HG02885 (cell line): ENCODE measurements at regions not wholly inside any gene's neighbourhood (a gene's known extent, or its start where the extent isn't known, plus 50 kb on each side); places are given as distances from the start of the nearest gene placed in this dataset.

Experiments
- ATAC-seq: cut with Tn5 transposase; IDR thresholded peaks from one replicate; pipeline ENCODE4 v1.9.1; 2021; ENCODE audit warnings: mild to moderate bottlenecking; ENCODE audit not compliant: unreplicated experiment, poor library complexity

GRCh38 chr7:46949270-46949931 lies 632.5 kb downstream of the TNS3 start:
- no peak for ATAC-seq

- ATAC-seq: no peak
Observed at GRCh38 chr7:46948716-46949115, 633.2 kb downstream of the TNS3 start.

- ATAC-seq: no peak
Observed at GRCh38 chr7:46945328-46945727, 636.6 kb downstream of the TNS3 start.

- no peak for ATAC-seq
Observed at GRCh38 chr7:46943996-46944395, 637.9 kb downstream of the TNS3 start.

- ATAC-seq: no peak
Observed at GRCh38 chr7:46942574-46942973, 639.3 kb downstream of the TNS3 start.

GRCh38 chr7:46940178-46940577 lies 641.7 kb downstream of the TNS3 start:
- no peak for ATAC-seq

- ATAC-seq: no peak
Observed at GRCh38 chr7:46939558-46939957, 642.4 kb downstream of the TNS3 start.

- ATAC-seq: no peak
Observed at GRCh38 chr7:46939089-46939488, 642.8 kb downstream of the TNS3 start.

GRCh38 chr7:46937826-46938225 lies 644.1 kb downstream of the TNS3 start:
- no peak for ATAC-seq

GRCh38 chr7:46934198-46934825 lies 647.6 kb downstream of the TNS3 start:
- ATAC-seq: no peak

- no peak for ATAC-seq
Observed at GRCh38 chr7:46933596-46933995, 648.3 kb downstream of the TNS3 start.

GRCh38 chr7:46932676-46933424 lies 649.1 kb downstream of the TNS3 start:
- no peak for ATAC-seq

- no peak for ATAC-seq
Observed at GRCh38 chr7:46932306-46932675, 649.6 kb downstream of the TNS3 start.

GRCh38 chr7:46930366-46930765 lies 651.5 kb downstream of the TNS3 start:
- no peak for ATAC-seq

- ATAC-seq: no peak
Observed at GRCh38 chr7:46929359-46929758, 652.6 kb downstream of the TNS3 start.

GRCh38 chr7:46928719-46929118 lies 653.2 kb downstream of the TNS3 start:
- no peak for ATAC-seq

- ATAC-seq: no peak
Observed at GRCh38 chr7:46927131-46927810, 654.6 kb downstream of the TNS3 start.

GRCh38 chr7:46916581-46916980 lies 665.3 kb downstream of the TNS3 start:
- no peak for ATAC-seq

- no peak for ATAC-seq
Observed at GRCh38 chr7:46912692-46913091, 669.2 kb downstream of the TNS3 start.

- ATAC-seq: no peak
Observed at GRCh38 chr7:46909601-46910051, 672.3 kb downstream of the TNS3 start.

GRCh38 chr7:46908770-46909169 lies 673.1 kb downstream of the TNS3 start:
- no peak for ATAC-seq
